Fibroblast of villous mesenchyme (primary cell): ENCODE measurements at regions not wholly inside any gene's neighbourhood (a gene's known extent, or its start where the extent isn't known, plus 50 kb on each side); places are given as distances from the start of the nearest gene placed in this dataset.

Source experiments
- DNase-seq: peaks from one replicate; pipeline ENCODE4 v3.0.0-alpha.2; 2010; ENCODE audit warnings: low read depth
- H3K4me3 ChIP-seq: 2 replicates; pipeline ENCODE4 v1.5.1; 2011; ENCODE audit warnings: low read depth, mild to moderate bottlenecking, low read length
- TF ChIP-seq, protein P1 (sequence below): IDR thresholded peaks from 2 replicates; pipeline ENCODE4 v1.5.1; 2012; ENCODE audit warnings: low read depth, mild to moderate bottlenecking, low read length; ENCODE audit not compliant: insufficient read depth

DNA sequence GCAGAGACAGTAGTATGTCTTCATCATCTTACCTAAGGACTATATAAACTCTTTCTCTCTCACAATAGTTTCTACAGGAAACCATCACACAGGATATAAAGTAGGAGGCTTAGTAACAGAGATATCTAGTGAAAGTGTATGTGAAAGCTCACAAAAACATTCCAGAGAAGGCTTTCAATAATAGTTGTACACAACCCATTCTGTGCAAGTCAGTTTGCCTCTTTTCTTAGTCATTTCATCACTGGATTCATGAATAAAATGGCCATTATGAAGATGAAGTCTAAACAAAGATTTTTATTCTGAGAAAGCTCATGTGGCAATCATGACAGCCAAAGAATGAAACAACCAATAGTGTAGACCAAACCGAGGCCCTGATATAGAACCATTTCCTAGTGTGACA, 178.8 kb downstream of the GNAT3 start:
- TF ChIP-seq, protein P1, sequence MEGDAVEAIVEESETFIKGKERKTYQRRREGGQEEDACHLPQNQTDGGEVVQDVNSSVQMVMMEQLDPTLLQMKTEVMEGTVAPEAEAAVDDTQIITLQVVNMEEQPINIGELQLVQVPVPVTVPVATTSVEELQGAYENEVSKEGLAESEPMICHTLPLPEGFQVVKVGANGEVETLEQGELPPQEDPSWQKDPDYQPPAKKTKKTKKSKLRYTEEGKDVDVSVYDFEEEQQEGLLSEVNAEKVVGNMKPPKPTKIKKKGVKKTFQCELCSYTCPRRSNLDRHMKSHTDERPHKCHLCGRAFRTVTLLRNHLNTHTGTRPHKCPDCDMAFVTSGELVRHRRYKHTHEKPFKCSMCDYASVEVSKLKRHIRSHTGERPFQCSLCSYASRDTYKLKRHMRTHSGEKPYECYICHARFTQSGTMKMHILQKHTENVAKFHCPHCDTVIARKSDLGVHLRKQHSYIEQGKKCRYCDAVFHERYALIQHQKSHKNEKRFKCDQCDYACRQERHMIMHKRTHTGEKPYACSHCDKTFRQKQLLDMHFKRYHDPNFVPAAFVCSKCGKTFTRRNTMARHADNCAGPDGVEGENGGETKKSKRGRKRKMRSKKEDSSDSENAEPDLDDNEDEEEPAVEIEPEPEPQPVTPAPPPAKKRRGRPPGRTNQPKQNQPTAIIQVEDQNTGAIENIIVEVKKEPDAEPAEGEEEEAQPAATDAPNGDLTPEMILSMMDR, result no peak
- DNase-seq, result no peak
- H3K4me3 ChIP-seq, result no peak overlapping the region

- DNase-seq, result peak; percentile 64
- TF ChIP-seq, protein P1, result no peak
- H3K4me3 ChIP-seq, result no peak overlapping the region
Measured at GRCh38 chr7:80330434-80330833, 181.4 kb downstream of the GNAT3 start.

DNA sequence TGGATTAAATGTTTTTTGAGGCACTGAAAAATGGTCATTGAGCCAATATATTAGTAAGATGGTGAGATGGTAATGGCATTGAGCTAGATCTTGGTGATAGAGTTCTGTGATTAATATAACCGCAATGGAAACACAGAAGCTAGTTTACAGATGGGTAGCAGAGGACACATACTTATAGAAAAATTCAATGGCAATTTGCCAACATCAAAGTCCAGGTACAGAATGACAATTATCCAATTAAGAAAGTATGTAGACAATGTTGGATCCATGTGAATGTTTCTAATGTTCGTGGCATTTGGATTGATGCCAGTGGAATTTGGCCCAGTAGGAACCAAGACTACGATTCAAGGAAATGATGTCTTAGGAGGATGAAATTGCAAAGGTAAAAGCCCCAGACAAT, 187.8 kb downstream of the GNAT3 start:
- TF ChIP-seq, protein P1, result no peak
- no peak for DNase-seq
- no peak overlapping the region for H3K4me3 ChIP-seq

DNA sequence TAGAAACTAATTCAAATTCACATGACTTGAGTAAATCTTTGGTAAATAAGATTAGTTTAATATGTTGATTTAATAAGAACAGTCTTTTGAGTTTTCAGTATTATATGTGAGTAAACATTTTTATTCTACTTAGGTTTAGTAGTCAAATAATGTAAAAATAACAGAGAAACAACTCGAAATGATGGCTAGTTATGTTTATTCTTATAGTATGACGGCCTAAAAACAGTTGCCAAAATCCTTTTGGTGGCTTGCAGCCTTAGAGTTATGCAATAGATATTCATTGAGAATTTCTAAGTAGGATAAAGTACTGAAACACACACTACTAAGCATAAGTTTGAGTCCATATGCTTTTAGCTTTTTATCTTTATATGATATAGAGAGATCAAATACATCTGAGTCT, 184.8 kb downstream of the GNAI1 start:
- H3K4me3 ChIP-seq, result no peak overlapping the region
- DNase-seq, result no peak
- TF ChIP-seq, protein P1, result no peak

GRCh38 chr7:80318081-80318480, 183.4 kb downstream of the GNAI1 start:
- no peak overlapping the region for H3K4me3 ChIP-seq
- TF ChIP-seq, protein P1, result no peak
- no peak for DNase-seq

DNA sequence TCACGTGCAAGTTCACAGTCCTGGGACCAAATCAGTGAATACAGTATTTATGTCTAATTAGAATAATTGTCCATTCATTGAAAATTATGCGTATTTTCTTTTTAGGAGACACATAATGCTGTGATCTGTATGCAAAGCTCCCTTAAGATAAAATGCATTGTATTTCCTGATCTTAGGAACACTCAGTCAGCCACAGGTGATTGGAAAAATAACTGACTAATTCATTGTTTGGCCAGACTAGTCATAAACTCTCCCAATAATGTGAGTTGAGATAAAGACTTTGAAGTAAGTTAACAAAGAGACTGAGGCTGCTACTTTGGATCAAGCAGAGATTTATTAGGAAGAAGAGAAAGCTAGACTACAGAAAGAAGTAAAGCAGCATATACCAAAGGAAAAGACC, 182.2 kb downstream of the GNAI1 start:
- no peak for DNase-seq
- no peak overlapping the region for H3K4me3 ChIP-seq
- TF ChIP-seq, protein P1, result no peak

DNA sequence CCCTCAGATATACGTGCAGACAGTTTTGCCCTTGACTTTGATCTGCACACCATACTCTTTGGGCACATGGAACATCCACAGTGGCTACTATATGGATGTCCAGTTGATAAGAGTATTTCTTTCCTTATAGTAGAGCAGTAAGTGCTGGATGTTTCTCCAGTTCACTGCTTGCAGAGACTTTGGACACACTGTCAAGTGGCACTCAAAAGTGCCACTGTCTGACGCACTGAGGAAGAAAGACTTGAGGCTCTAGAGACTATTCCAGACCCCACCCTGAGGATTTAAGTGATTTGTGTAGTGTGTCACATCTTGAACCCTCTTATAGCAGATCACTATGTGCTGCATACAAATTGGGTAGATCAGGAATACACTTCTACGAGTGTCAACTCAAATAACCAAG, 179.1 kb downstream of the GNAI1 start:
- TF ChIP-seq, protein P1, result no peak
- no peak for DNase-seq

More for the DNA sequence above, 179.1 kb downstream of the GNAI1 start:
- no peak overlapping the region for H3K4me3 ChIP-seq
